ENCODE measurements at regions not wholly inside any gene's neighbourhood (a gene's known extent, or its start where the extent isn't known, plus 50 kb on each side); places are given as distances from the start of the nearest gene placed in this dataset.

DNA sequence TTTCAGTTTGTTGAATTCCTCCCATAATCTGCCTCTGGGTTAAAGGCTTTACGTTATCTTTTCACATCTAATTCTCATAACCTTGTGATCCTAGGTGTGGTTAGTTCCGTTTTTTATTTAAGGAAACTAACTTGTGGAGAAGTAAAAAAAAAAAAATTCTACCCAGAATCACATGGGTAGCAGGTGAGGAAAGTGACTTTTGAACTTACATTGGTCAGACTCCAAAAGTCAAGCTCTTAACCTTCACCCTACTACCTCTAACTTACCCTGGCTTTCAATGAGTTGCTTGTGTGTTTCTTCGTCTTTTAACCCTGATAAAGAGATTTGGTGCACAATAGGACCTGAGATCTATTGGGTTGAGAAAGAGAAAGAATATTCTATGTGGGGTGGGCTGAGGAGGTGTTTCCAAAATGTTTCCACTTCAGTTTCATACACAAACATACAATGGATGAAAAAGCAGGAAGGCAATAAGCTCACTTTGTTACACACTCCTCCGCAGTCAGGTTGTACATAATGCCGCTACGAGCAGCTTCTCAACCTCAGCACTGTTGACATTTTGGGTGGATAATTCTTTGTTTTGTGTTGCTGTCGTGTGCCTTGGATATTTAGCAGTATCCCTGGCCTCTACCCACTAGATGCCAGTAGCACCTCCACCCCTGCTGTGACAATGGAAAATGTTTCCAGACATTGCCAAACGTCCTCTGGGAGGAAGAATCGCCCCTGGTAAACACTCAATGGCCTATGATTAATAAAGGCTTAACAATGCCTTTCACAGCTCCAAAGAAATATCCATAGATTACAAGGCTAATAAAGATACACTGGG lies 193.0 kb upstream of the ZNF217 start:
- intact Hi-C loops (cut with DNase I; ENCODE audit: low total_unique reads): no loop called here
- Histone ChIP-seq H3K4me3 (no peak overlapping the region), H3K36me3 (no peaks in the 10 kb centered on the region), H3K27me3 (replicated peaks in 1 of 7) (no peaks in the 10 kb centered on the region), H3K27ac (no peak overlapping the region), H3K9me3 (no peaks in the 10 kb centered on the region), H3K4me1 (peaks cover 10 to 27% (median 15%) of the 10 kb centered on the region in 6 donors)
- WGBS, 5 donors: 65 to 70% (median 65%) methylated on average over 9 of the region's 9 CpGs
- no peak for DNase-seq
- TF ChIP-seq POLR2A (IDR thresholded peaks at IDR 0.05) (no peak), POLR2AphosphoS5 (IDR thresholded peaks at IDR 0.05) (no peak)
- TF ChIP-seq, protein P1, sequence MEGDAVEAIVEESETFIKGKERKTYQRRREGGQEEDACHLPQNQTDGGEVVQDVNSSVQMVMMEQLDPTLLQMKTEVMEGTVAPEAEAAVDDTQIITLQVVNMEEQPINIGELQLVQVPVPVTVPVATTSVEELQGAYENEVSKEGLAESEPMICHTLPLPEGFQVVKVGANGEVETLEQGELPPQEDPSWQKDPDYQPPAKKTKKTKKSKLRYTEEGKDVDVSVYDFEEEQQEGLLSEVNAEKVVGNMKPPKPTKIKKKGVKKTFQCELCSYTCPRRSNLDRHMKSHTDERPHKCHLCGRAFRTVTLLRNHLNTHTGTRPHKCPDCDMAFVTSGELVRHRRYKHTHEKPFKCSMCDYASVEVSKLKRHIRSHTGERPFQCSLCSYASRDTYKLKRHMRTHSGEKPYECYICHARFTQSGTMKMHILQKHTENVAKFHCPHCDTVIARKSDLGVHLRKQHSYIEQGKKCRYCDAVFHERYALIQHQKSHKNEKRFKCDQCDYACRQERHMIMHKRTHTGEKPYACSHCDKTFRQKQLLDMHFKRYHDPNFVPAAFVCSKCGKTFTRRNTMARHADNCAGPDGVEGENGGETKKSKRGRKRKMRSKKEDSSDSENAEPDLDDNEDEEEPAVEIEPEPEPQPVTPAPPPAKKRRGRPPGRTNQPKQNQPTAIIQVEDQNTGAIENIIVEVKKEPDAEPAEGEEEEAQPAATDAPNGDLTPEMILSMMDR (IDR thresholded peaks at IDR 0.05 in 8 of 11, conservative IDR thresholded peaks at IDR 0.05 in 3 of 11): no peak

DNA sequence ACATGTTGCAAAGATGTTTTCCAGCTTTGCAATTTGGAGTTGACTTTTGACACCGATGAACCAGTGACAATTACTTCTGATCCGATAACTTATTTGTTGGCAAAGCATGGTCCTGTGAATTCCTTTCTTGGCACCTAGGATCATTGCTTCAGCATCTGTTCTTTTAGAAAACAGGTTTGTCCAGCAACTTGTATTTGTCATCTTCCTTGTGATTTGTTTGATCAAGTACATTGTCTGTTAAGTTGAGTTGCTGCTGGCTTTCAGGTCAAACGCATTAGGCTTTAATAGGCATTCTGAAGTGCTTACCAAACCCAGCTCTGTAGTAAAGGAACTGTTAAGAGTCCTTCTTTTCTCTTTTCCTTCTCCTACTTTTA lies 192.4 kb upstream of the ZNF217 start:
- H3K27ac ChIP-seq: no peak overlapping the region
- H3K9me3 ChIP-seq: no peaks in the 10 kb centered on the region
- no peak for DNase-seq
- H3K27me3 ChIP-seq (replicated peaks in 1 of 7): no peaks in the 10 kb centered on the region
- peaks cover 10 to 26% (median 15%) of the 10 kb centered on the region in 6 donors for H3K4me1 ChIP-seq
- no peak overlapping the region for H3K4me3 ChIP-seq
- intact Hi-C loops (cut with DNase I; ENCODE audit: low total_unique reads): no loop called here
- 66 to 80% (median 71%) methylated on average over 3 of the region's 3 CpGs for WGBS, 5 donors
- TF ChIP-seq POLR2AphosphoS5 (IDR thresholded peaks at IDR 0.05): no peak
- TF ChIP-seq, protein P1 (IDR thresholded peaks at IDR 0.05 in 8 of 11, conservative IDR thresholded peaks at IDR 0.05 in 3 of 11): no peak
- H3K36me3 ChIP-seq: no peaks in the 10 kb centered on the region

DNA sequence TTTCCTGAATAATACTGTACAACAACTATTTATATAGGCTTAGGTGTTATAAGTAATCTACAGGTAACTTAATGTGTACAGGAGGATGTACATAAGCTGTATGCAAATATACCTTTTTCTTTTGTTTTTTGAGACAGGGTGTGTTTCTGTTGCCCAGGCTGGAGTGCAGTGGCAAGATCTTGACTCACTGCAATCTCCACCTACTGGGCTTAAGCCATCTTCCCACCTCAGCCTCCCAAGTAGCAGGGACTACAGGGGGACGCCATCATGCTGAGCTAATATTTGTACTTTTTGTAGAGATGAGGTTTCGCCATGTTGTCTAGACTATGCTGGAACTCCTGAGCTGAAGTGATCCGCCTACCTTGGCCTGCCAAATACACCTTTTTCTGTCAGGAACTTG lies 191.7 kb upstream of the ZNF217 start:
- peaks cover 10 to 24% (median 15%) of the 10 kb centered on the region in 6 donors for H3K4me1 ChIP-seq
- intact Hi-C loops (cut with DNase I; ENCODE audit: low total_unique reads): no loop called here
- H3K27ac ChIP-seq: no peak overlapping the region
- no peaks in the 10 kb centered on the region for H3K27me3 ChIP-seq (replicated peaks in 1 of 7)
- no peaks in the 10 kb centered on the region for H3K36me3 ChIP-seq
- no peak for DNase-seq
- 92 to 100% (median 96%) methylated on average over 3 of the region's 3 CpGs for WGBS, 5 donors
- H3K4me3 ChIP-seq: no peak overlapping the region
- no peak for TF ChIP-seq POLR2AphosphoS5 (IDR thresholded peaks at IDR 0.05)
- TF ChIP-seq POLR2A (IDR thresholded peaks at IDR 0.05): no peak
- no peaks in the 10 kb centered on the region for H3K9me3 ChIP-seq

DNA sequence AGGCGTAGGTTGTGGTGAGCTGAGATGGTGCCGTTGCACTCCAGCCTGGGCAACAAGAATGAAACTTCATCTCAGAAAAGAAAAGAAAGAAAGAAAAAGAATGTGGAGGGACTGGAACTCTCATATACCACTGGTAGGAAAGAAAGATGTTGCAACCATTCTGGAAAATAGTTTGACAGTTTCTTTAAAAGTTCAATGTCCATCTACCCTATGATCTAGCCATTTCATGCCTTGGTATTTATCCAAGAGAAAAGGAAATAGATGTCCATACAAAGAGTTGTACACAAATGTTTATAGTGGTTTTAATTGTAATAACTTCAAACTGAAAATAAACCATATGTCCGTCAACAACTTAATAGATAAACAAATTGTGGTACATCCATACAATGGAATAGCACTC lies 190.1 kb upstream of the ZNF217 start:
- no peak for DNase-seq
- no peak for TF ChIP-seq POLR2A (IDR thresholded peaks at IDR 0.05)
- TF ChIP-seq, protein P1 (IDR thresholded peaks at IDR 0.05 in 8 of 11, conservative IDR thresholded peaks at IDR 0.05 in 3 of 11): no peak
- no peak for TF ChIP-seq POLR2AphosphoS5 (IDR thresholded peaks at IDR 0.05)
- Histone ChIP-seq H3K4me3 (no peak overlapping the region), H3K27me3 (replicated peaks in 1 of 7) (no peaks in the 10 kb centered on the region), H3K4me1 (peaks cover 10 to 24% (median 15%) of the 10 kb centered on the region in 6 donors), H3K27ac (no peak overlapping the region), H3K36me3 (no peaks in the 10 kb centered on the region), H3K9me3 (no peaks in the 10 kb centered on the region)
- intact Hi-C loops (cut with DNase I; ENCODE audit: low total_unique reads): no loop called here
- WGBS, 5 donors: 84 to 98% (median 85%) methylated on average over 3 of the region's 3 CpGs

Measured in spleen (tissue), 11 donors.